ENCODE measurements at regions not wholly inside any gene's neighbourhood (a gene's known extent, or its start where the extent isn't known, plus 50 kb on each side); places are given as distances from the start of the nearest gene placed in this dataset.

GRCh38 chr20:60306105-60306504, 347.9 kb downstream of the CDH26 start:
- TF ChIP-seq EP300 (IDR thresholded peaks at IDR 0.05): no peak
- TF ChIP-seq, protein P1, sequence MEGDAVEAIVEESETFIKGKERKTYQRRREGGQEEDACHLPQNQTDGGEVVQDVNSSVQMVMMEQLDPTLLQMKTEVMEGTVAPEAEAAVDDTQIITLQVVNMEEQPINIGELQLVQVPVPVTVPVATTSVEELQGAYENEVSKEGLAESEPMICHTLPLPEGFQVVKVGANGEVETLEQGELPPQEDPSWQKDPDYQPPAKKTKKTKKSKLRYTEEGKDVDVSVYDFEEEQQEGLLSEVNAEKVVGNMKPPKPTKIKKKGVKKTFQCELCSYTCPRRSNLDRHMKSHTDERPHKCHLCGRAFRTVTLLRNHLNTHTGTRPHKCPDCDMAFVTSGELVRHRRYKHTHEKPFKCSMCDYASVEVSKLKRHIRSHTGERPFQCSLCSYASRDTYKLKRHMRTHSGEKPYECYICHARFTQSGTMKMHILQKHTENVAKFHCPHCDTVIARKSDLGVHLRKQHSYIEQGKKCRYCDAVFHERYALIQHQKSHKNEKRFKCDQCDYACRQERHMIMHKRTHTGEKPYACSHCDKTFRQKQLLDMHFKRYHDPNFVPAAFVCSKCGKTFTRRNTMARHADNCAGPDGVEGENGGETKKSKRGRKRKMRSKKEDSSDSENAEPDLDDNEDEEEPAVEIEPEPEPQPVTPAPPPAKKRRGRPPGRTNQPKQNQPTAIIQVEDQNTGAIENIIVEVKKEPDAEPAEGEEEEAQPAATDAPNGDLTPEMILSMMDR (IDR thresholded peaks at IDR 0.05): no peak
- TF ChIP-seq POLR2A (IDR thresholded peaks at IDR 0.05): no peak
- TF ChIP-seq POLR2AphosphoS5 (IDR thresholded peaks at IDR 0.05): no peak

Measured in stomach (tissue), 4 donors.